GM19351 (cell line): ENCODE measurements at regions not wholly inside any gene's neighbourhood (a gene's known extent, or its start where the extent isn't known, plus 50 kb on each side); places are given as distances from the start of the nearest gene placed in this dataset.
"Not testable (repeated sequence)": the region's sequence is repeated elsewhere in the genome, so short reads cannot be mapped to it uniquely, and the experiment has no call there.

Experiments used
- ATAC-seq: cut with Tn5 transposase; IDR thresholded peaks from one replicate; pipeline ENCODE4 v1.9.1; 2021; ENCODE audit warnings: mild to moderate bottlenecking, moderate library complexity; ENCODE audit not compliant: unreplicated experiment

DNA sequence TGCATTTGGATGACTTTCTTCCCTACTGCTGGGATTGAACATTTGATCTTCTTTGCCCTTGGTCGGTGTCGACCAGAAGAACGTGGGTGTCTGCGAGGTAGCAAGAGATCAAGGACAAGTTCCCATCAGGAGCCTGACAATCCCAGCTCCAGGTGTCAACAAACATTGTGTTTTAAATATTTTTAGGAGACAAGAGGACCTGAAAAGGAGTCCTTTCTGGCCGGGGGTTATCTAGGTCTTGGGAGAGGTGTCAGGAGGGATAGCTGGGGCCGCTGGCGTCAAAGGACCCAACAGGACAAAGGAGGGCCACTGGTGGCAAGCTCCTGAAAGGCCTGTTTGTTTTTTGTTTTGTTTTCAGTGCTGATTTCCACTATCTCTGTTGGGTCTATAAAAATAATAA lies 308.4 kb upstream of the ERCC4 start:
- ATAC-seq: no peak

DNA sequence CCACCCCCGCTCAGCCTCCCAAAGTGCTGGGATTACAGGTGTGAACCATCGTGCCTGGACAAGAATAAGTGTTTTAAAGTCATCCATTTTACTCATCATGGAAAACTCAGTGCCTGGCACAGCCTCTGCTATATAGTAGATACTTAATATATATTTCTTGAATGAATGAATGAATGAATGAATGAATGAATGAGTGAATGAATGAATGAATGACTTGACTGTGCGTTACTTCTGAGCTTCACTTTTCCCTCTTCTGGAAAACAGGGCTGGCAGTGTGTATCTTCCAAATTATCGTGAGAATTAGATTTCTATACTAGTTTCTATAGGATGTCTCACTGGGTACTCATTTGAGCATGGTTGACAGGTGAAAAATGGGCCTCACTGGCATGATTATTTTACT lies 307.3 kb upstream of the ERCC4 start:
- no peak for ATAC-seq

DNA sequence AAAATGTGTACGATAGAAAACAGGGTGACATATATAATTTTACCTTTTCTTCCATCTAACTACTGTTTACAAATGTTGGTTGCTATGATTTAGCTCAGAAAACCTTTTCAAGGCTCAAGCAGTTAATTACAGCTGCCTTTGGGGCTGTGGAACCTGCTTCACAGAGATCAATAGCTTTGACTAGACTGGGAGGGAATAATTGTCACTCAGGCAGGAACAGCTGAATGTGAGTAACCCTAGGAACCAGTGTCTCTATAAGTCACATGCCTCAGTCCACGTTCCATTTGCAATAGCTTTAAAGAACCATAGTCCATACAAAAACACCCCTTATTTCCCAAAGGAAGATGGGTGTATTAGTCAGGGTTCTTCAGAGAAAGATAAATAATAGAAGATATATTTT lies 306.8 kb upstream of the ERCC4 start:
- no peak for ATAC-seq

DNA sequence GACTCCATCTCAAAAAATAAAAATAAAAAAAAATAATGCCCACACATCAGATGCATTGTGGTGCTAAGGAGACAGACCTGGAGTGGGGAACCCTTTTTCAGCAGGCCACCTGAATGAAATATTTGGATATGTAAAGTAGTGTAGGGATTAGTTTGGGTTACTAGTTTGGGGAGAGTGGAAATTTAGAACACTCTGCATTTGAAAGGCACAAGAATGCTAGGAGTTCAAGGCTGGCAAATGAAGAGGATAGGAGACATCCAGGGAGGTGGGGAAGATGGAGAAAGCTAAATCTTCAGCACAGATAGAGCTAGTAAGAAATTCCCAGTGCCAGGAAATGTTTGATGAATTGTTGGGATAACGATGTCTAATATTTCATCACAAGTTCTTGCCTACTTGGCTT lies 298.3 kb upstream of the ERCC4 start:
- no peak for ATAC-seq

DNA sequence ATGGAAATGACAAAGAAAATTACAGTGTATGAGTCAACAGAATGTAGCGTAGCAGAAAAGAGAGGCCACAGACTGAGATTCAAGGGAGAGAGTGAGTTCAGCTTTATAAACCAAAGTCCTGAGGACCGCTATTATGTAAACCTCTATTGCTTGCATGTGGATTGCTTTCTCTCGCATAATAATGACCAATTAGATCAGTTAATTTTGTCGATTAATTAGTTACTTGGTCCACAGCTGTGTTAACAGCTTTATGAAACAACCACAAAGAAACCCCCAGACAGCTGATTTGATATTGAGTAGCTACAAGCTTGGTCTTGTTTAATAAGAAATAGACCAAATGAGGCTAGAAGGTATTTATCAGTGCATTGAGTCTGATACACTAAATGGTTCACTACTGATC lies 291.8 kb upstream of the ERCC4 start:
- ATAC-seq: no peak

DNA sequence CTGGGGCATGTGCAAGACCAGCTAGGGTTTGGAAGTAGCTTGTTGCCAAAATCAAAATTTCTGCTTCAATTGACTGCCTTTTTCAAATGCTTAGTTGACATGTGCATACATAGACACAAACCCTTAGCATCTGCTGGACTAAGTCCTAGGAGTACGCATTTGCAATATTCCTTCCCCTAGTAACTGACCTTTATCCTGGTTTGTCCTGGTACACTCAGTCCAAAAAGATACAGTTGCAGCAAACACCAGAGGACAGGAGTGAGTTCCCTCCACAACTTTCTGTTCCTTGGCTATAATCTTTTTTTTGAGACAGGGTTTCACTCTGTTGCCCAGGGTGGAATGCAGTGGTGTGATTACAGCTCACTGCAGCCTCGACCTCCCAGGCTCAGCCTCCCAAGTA lies 290.2 kb upstream of the ERCC4 start:
- ATAC-seq: no peak

DNA sequence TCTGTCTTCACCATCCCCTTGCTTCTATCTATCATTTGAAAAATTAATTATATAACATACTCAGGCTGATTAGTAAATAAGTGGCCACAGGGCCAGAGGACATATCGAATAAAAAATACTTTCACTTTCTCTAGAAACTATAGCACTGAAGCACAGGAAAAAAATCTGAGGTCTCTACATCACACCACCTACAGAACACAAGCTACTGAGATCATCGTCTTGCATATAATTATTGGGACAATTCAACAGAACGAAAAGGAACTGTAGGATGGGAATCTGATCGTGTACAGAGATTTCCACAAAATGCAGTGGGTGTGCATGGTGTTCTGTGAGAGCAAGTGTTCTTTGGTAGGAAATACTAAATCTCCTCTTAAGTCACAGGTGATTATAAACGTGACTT lies 289.6 kb upstream of the ERCC4 start:
- no peak for ATAC-seq

DNA sequence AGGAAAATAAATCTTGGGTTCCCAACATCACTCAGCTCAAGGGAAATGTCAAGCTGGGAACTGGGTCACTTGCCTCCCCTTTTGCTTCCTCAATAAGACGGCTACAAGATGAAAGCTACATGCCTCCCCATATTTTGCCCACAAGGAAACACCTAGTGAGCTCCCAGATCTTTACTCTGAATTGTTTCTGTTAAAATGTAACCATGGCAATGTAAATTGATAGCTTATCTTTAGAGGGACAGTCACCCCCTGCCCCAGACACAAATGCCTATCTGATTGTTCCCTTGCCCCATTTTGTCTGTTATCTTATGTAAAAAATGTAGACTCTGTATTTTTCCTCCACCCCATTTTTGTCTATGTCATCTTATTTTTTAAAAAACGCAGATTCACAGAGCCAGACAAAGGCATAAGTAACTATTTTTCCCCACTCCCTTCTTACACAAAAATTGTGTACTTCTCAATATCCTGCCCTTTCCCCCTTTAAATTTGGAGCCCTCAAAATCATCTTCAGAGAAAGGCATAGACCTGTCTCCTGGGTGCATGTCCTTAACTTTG lies 288.7 kb upstream of the ERCC4 start:
- no peak for ATAC-seq

DNA sequence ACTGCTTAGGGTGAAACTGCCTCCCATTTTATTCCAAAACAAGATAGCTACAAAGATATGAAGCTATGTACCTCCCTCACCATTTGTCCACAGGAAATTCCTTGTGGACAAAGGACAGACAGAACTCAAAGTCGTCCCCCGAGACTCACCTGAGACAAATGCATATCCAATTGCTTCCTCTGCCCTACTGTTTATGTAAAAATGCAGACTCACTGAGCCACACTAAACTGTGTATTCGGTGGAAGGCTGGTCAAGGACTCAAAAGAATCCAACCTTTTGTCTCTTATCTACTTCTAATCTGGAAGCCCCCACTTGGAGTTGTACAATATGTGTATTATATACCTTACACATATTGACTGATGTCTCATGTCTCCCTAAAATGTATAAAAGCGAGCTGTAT lies 288.0 kb upstream of the ERCC4 start:
- no peak for ATAC-seq

DNA sequence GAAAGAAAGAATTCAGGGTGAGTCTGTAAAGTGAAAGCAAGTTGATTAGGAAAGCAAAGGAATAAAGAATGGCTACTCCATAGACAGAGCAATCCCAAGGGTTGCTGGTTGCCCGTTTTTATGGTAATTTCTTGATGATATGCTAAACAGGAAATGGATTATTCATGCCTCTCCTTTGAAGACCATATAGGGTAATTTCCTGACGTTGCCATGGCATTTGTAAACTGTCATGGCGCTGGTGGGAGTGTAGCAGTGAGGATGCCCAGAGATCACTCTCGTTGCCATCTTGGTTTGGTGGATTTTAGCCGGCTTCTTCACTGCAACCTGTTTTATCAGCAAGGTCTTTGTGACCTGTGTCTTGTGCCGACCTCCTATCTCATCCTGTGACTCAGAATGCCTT lies 287.4 kb upstream of the ERCC4 start:
- ATAC-seq: not testable (repeated sequence)

DNA sequence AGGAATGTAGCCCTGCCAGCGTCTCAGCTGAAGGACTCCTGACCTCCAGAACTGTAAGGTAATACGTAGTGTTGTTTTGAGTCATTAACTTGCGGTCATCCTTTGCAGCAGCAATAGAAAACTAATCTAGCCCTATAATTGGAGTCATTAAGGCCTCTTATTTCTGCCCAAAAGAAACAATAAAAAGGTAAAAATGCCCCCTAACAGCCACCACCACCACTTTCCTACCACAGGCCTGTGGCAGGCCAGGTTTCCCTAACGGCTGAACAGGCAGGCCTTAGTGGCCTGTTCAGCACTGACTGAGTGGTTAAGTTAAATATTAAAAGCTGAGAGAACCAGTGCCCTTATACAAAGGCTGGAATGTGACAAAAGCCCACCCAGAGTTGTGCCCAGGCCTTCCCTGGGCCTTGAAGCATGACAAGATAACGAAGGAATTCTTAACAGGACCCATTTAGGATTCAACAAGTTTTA lies 286.5 kb upstream of the ERCC4 start:
- no peak for ATAC-seq

DNA sequence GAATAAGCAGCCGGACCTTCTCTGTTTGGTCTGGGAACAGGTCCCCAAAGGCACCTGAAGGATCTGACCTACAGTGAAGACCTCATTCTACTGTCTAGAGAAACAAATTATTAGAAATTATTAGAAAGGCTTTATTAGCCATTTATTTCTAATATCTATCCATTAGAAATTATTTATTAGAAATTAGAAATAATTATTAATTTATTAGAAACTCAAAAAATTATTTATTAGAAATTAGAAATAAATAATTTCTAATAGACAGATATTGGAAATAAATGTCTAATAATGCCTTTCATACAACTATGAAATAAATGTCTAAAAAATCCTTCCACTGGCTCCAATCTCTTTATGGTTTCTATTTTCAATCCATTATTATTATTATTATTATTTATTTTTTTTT lies 285.7 kb upstream of the ERCC4 start:
- no peak for ATAC-seq

DNA sequence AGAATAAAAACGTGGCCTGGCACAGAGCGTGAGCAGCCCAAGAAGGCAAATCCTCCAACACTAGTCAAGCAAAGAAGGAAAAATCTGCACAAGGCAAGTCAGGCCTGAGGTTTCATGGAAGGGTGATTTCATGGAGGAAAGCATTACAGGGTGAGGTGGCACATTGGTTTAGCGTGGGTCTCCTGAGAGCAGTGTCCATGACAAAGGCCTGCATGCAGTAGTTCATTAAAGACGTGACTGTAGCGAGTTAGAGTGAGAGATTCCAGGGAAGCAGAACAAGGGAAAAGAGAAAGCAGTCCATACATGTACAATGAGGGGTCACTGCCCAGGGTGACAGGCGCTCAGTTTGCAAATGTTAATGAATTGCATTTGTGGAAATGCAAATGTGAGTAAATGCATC lies 285.0 kb upstream of the ERCC4 start:
- no peak for ATAC-seq

DNA sequence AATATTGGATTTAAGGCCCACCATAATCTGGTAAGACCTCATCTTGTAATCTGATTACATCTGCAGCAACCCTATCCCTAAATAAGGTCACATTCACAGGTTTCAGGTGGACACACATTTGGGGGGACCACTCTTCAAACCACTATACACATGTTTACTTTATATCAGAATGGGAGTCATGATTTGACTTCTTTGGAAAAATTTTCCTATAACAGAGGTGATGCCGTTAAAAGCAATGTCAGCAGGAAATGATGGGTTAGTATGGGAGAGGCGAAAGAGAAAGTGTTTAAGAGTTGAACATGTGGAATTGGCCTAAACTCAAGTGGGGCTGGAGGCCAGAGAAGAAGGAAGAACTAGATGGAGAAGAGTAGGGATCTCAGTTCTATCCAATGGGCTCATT lies 281.7 kb upstream of the ERCC4 start:
- no peak for ATAC-seq

DNA sequence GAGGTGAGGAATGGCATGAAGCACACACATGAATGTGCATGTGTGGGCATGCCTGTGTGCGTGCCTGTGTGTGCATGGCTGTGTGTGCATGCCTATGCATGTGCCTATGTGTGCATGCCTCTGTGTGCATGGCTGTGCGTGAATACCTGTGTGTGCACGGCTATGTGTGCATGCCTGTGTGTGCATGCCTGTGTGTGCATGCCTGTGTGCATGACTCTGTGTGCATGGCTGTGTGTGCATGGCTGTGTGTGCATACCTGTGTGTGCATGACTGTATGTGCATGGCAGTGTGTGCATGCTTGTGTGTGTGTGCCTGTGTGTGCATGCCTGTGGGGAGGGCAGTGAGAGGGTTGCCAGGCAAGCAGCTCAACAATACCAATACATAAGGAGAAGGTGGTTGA lies 276.5 kb upstream of the ERCC4 start:
- ATAC-seq: no peak

DNA sequence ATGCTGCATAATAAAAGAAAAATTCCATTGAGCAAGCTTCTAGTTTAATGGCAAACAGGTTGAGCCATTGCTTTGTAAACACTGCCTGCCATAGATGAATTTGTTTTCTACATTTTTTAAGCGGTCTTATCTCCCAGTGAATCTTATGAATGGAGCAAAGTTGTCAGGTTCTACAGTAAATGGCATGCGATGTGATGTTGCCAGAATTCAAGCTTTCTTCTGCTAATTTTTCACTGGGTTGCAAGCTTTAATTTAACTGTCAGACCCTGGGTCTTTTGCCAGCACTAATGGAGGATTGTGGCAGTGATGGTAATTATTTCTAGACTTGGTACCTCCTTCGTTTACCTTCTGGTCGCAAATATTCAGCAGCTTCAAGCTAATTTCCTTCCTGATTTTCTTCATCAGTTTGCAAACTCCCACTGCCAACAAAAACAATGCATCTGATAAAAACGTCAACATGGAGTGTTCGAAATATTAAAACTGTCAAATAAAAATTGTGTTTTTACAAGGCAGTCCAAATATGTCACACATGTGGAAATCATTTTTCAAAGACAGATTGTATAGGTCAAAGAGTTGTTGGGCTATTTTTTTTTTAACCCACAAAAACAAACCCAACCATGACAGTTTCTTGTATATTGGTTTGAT lies 274.2 kb upstream of the ERCC4 start:
- ATAC-seq: no peak

DNA sequence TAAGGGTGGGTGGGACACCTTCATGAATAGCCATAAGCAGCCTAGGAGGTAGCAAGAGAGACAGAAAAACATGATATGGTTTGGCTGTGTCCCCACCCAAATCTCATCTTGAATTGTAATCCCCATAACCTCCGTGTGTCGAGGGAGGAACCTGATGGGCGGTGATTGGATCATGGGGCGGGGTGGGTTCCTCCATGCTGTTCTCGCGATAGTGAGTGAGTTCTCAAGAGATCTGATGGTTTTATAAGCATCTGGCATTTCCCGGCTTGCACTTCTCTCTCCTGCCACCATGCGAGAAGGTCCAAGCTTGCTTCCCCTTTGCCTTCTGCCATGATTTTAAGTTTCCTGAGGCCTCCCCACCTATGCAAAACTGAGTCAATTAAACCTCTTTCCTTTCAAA lies 259.1 kb upstream of the ERCC4 start:
- ATAC-seq: no peak

DNA sequence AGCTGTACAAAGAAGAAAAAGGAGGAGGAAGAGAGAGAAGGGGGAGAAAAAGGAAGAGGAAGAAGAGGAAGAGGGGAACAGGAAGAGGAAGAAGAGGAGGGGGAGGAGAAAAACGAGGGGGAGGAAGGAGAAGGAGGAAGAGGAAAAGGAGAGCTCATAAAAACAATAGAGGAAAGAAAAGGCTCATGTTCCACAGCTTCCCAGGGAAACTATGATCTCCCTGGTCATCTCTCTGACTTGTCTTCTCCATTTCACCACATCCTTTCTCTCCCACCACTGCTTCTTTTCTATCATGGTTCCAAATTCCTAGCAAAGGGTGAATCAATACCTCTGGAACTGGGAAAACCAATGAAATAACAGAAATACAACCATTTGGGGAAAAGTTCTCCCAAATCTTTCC lies 254.1 kb upstream of the ERCC4 start:
- ATAC-seq: no peak

DNA sequence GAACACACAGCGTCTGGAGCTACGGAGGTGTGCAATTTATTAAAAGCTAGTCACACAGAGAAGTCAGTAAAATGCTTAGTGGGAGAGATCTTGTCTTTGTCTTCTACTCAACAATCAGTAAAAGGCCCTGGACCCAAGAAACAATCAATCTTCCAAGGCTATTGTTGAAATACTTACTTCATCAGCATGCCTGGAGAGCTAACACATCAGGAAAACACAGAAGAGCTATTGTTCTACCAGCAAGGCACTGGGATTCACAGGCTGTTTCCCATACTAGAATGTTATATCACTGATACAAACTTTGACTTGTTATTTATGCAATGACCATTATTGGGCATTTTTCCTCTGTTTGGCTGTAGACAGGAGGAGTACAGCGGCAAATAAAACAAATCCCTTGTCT lies 247.8 kb upstream of the ERCC4 start:
- no peak for ATAC-seq

DNA sequence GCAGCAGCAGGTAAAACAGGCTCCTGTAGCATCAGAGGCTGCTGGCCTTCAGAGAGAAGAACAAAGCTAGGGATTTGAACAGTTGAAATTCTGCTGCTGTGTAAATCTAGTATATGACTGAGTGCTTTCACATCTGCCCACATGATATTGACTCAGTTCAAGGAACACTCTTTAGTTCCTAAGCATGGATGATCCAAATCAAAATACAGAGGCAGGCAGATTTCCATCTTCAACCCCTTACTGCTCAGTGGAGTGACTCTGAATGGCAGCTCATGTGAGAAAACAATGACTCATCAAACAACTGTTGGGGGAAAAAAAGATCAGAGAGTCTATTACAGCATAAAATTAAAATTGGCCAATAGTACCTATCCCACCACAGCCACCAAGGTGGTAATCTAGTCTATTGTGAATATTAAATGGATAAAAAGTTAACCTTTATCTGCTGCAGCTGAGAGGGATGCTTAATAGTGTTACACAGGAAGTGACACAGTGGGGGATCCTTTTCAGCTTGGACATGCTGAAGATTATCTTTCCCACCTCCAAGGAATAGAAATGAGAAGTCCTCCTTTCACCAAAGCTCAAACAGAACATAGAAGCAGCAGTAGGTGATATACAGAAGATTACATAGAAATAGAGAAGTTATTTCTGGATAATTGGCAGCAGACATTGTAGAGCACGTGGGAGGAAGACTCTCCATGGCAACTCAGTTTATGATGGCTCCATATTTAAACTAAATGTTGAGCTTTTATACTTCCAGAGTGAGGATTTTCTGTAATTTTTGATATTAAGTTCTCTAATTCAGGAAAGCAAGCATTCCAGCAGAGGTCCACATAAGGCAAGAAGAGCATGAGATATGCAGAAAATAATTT lies 239.7 kb upstream of the ERCC4 start:
- no peak for ATAC-seq

DNA sequence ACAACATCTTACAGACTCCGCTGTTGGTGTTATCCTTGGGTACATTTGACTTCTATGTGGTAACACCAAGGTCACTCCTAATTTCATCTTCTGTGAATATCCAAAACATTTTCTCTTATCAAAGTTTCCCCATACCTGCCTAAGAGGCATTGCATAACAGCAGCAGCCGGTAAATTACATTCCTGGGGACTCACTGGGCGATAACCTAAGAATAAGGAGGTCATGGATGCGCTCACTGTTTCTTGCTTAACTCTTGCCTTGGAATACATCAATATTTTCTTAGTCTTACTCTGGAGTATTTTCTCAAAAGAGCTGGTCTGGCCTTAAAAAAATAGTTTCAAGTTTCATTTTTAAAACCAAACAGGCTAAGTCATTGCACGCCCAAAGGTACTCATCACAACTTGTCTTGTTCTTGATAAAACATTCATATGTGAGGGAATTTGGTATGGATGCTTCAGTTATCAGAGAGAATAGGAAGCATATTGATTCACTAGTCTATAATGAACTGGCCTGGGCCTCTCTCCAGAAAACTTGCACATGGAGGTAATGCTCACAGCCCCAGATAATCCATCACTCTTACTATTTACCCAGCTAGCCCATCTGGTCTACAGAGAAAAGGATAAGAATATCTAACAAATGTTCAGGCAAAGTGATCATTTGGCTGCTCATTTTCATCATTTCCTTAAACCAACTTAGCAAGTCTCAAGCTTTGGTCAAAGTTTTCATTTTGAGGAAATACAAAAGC lies 235.0 kb upstream of the ERCC4 start:
- ATAC-seq: no peak

DNA sequence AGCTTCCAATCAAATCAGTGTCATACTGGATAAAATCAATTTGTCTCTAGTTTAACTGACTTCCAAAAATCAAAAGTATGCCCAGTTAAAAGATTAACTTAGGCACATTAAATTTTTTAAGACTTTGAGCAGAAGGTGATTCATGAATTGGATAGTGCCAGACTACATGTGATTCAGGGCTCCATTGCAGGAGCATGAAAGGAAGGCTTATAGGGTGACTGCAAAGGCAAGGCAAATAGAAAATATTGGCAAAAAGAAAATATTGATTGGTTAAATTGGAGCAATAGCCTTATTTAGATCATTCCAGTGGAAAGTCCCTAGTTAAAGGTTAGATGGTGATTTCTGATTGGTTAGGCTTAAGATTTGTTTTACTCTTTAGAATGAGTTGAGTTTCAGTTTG lies 223.9 kb upstream of the ERCC4 start:
- ATAC-seq: no peak
